Thyroid gland (tissue), 4 donors: ENCODE measurements at regions not wholly inside any gene's neighbourhood (a gene's known extent, or its start where the extent isn't known, plus 50 kb on each side); places are given as distances from the start of the nearest gene placed in this dataset.
"Not testable (repeated sequence)": the region's sequence is repeated elsewhere in the genome, so short reads cannot be mapped to it uniquely, and the experiment has no call there.

Experiments used
- DNase-seq, 2 donors: peaks; one replicate each; pipeline ENCODE4 v3.0.0-alpha.2; 2019
- H3K27ac ChIP-seq, 3 donors: fragments of 200-600 bp; sonication (generic); 1 replicate in 2 of 3; 2 replicates in 1 of 3; pipeline ENCODE4 v1.5.1; 2016 to 2019; ENCODE audit warnings: mild to moderate bottlenecking in 1 of 3, moderate library complexity in 1 of 3
- H3K27me3 ChIP-seq: fragments of 200-600 bp; sonication (generic); one replicate; pipeline ENCODE4 v1.5.1; 2019
- H3K36me3 ChIP-seq, 2 donors: fragments of 200-600 bp; sonication (generic); one replicate each; pipeline ENCODE4 v1.5.1; 2016 to 2019
- H3K4me1 ChIP-seq, 2 donors: fragments of 200-600 bp; sonication (generic); one replicate each; pipeline ENCODE4 v1.5.1; 2017 to 2019
- H3K4me3 ChIP-seq, 3 donors: fragments of 200-600 bp; sonication (generic); replicated peaks in 1 of 3; 1 replicate in 2 of 3; 2 replicates in 1 of 3; pipeline ENCODE4 v1.5.1; 2016; ENCODE audit warnings: mild to moderate bottlenecking in 1 of 3
- H3K9me3 ChIP-seq: fragments of 200-600 bp; sonication (generic); one replicate; pipeline ENCODE4 v1.5.1; 2017
- POLR2A ChIP-seq, 2 donors: fragments of 450-650 bp; IDR thresholded peaks; one replicate each; pipeline ENCODE4 v1.6.1; 2017; ENCODE audit warnings: antibody characterized with exemption in 2 of 2, mild to moderate bottlenecking in 2 of 2, moderate library complexity in 1 of 2
- WGBS, 2 donors: methylation state at CpG; one replicate each; pipeline ENCODE4 v1.1.5; 2017; 5-methylcytosine and 5-hydroxymethylcytosine counted together
- intact Hi-C: fragments of 100-400 bp; cut with DNase I; formaldehyde crosslinking; loops from one replicate; pipeline ENCODE4 v1.15.1; 2023
- TF ChIP-seq, protein P1 (sequence below), 6 experiments: fragments of 200-600 bp in 3 of 6; fragments of 450-650 bp in 3 of 6; sonication (generic) in 3 of 6; IDR thresholded peaks; one replicate each; pipeline ENCODE4 v1.5.1; 2016 to 2019; ENCODE audit warnings: antibody characterized with exemption in 6 of 6, mild to moderate bottlenecking in 2 of 6, inconsistent platforms in 1 of 6, moderate library complexity in 1 of 6

GRCh38 chr15:57797110-57797509 is 90.6 kb downstream of the POLR2M start:
- intact Hi-C loops: no loop called here
- no peak overlapping the region for H3K27ac ChIP-seq
- no peak overlapping the region for H3K4me3 ChIP-seq
- WGBS, 2 donors: 62 to 65% methylated on average over 3 of the region's 3 CpGs
- no peak for TF ChIP-seq POLR2A (IDR thresholded peaks at IDR 0.05)
- TF ChIP-seq, protein P1, sequence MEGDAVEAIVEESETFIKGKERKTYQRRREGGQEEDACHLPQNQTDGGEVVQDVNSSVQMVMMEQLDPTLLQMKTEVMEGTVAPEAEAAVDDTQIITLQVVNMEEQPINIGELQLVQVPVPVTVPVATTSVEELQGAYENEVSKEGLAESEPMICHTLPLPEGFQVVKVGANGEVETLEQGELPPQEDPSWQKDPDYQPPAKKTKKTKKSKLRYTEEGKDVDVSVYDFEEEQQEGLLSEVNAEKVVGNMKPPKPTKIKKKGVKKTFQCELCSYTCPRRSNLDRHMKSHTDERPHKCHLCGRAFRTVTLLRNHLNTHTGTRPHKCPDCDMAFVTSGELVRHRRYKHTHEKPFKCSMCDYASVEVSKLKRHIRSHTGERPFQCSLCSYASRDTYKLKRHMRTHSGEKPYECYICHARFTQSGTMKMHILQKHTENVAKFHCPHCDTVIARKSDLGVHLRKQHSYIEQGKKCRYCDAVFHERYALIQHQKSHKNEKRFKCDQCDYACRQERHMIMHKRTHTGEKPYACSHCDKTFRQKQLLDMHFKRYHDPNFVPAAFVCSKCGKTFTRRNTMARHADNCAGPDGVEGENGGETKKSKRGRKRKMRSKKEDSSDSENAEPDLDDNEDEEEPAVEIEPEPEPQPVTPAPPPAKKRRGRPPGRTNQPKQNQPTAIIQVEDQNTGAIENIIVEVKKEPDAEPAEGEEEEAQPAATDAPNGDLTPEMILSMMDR (IDR thresholded peaks at IDR 0.05): no peak
- no peaks in the 10 kb centered on the region for H3K4me1 ChIP-seq
- H3K36me3 ChIP-seq: no peaks in the 10 kb centered on the region
- H3K9me3 ChIP-seq: no peaks in the 10 kb centered on the region
- DNase-seq: no peak
- H3K27me3 ChIP-seq: no peaks in the 10 kb centered on the region

- Histone ChIP-seq H3K9me3 (no peaks in the 10 kb centered on the region), H3K4me1 (no peaks in the 10 kb centered on the region), H3K4me3 (no peak overlapping the region), H3K27ac (no peak overlapping the region), H3K36me3 (no peaks in the 10 kb centered on the region), H3K27me3 (no peaks in the 10 kb centered on the region)
- DNase-seq: no peak
- 73 to 78% methylated on average over 7 of the region's 7 CpGs for WGBS, 2 donors
- intact Hi-C loops: no loop called here
- no peak for TF ChIP-seq POLR2A (IDR thresholded peaks at IDR 0.05)
- TF ChIP-seq, protein P1 (IDR thresholded peaks at IDR 0.05): no peak
These were observed 91.2 kb downstream of the POLR2M start for GRCh38 chr15:57797568-57798267.

DNA sequence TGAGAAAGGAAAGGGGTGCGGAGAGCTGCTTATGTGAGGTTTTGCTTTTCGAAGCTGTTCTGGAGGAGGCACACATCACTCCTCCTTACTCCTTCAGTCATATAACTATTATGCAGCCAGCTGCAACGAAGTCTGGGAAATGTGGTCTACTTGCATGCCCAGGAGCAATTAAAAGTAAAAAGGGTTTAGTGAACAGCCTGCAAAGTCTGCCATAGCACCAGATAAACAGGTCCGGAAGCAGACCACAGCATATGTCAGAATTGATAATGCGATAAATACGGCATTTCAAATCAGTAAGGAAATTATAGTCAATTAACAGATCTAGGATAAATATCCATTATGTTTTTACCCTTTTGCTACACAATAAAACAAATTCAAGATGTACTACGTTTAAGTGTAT is 99.5 kb downstream of the POLR2M start:
- no peak overlapping the region for H3K27ac ChIP-seq
- 83 to 92% methylated on average over 7 of the region's 7 CpGs for WGBS, 2 donors
- no peaks in the 10 kb centered on the region for H3K36me3 ChIP-seq
- intact Hi-C loops: no loop called here
- no peaks in the 10 kb centered on the region for H3K27me3 ChIP-seq
- H3K9me3 ChIP-seq: no peaks in the 10 kb centered on the region
- H3K4me1 ChIP-seq: no peaks in the 10 kb centered on the region
- H3K4me3 ChIP-seq: no peak overlapping the region
- TF ChIP-seq POLR2A (IDR thresholded peaks at IDR 0.05): no peak
- TF ChIP-seq, protein P1 (IDR thresholded peaks at IDR 0.05): no peak
- no peak for DNase-seq

DNA sequence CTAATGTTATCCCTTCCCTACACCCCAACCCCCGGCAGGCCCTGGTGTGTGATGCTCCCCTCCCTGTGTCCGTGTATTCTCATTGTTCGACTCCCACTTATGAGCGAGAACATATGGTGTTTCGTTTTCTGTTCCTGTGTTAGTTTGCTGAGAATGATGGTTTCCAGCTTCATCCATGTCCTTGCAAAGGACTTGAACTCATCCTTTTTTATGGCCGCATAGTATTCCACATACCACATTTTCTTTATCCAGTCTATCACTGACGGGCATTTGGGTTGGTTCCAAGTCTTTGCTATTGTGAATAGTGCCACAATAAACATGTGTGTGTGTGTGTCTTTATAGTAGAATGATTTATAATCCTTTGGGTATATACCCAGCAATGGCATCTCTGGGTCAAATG is 102.8 kb downstream of the POLR2M start:
- H3K27me3 ChIP-seq, intact Hi-C loops, H3K27ac ChIP-seq, H3K36me3 ChIP-seq, DNase-seq, H3K4me1 ChIP-seq, H3K9me3 ChIP-seq, H3K4me3 ChIP-seq: not testable (repeated sequence)
- WGBS, 2 donors: 95 to 96% methylated on average over 7 of the region's 7 CpGs

- no peaks in the 10 kb centered on the region for H3K9me3 ChIP-seq
- no peaks in the 10 kb centered on the region for H3K4me1 ChIP-seq
- intact Hi-C loops: no loop called here
- no peak for DNase-seq
- no peaks in the 10 kb centered on the region for H3K36me3 ChIP-seq
- H3K27ac ChIP-seq: no peak overlapping the region
- TF ChIP-seq POLR2A (IDR thresholded peaks at IDR 0.05): no peak
- TF ChIP-seq, protein P1 (IDR thresholded peaks at IDR 0.05): no peak
- H3K4me3 ChIP-seq: no peak overlapping the region
- 78 to 92% methylated on average over 6 of the region's 6 CpGs for WGBS, 2 donors
- H3K27me3 ChIP-seq: no peaks in the 10 kb centered on the region
These were observed 110.1 kb downstream of the POLR2M start for GRCh38 chr15:57816599-57816998.
